Thoracic aorta (tissue), 2 donors: ENCODE measurements at regions not wholly inside any gene's neighbourhood (a gene's known extent, or its start where the extent isn't known, plus 50 kb on each side); places are given as distances from the start of the nearest gene placed in this dataset.

Experiments used
- ATAC-seq: fragments of 150-250 bp; one replicate; pipeline ENCODE4 v1.8.0; 2017; ENCODE audit warnings: low read depth; ENCODE audit not compliant: insufficient number of reproducible peaks, low FRiP score
- DNase-seq: peaks from one replicate; pipeline ENCODE4 v3.0.0-alpha.2; 2020; ENCODE audit warnings: low spot score
- H3K27ac ChIP-seq, 2 donors: fragments of 200-600 bp; sonication (generic); 1 replicate in 1 of 2; 2 replicates in 1 of 2; pipeline ENCODE4 v1.5.1; 2016; ENCODE audit warnings: mild to moderate bottlenecking in 2 of 2, moderate library complexity in 2 of 2
- H3K27me3 ChIP-seq: fragments of 200-600 bp; sonication (generic); replicated peaks from 2 replicates; pipeline ENCODE4 v1.6.0; 2016; ENCODE audit warnings: mild to moderate bottlenecking; ENCODE audit not compliant: insufficient read depth
- H3K36me3 ChIP-seq: fragments of 200-600 bp; sonication (generic); one replicate; pipeline ENCODE4 v1.5.1; 2016
- H3K4me1 ChIP-seq, 2 donors: fragments of 200-600 bp; sonication (generic); 1 replicate in 1 of 2; 2 replicates in 1 of 2; pipeline versions ENCODE4 v1.5.1 to v1.6.0; 2016; ENCODE audit warnings: low read depth in 2 of 2, mild to moderate bottlenecking in 1 of 2; ENCODE audit not compliant: control insufficient read depth in 1 of 2
- H3K4me3 ChIP-seq: fragments of 200-600 bp; sonication (generic); 2 replicates; pipeline ENCODE4 v1.5.1; 2016; ENCODE audit warnings: mild to moderate bottlenecking
- H3K9me3 ChIP-seq: fragments of 200-600 bp; sonication (generic); 2 replicates; pipeline ENCODE4 v1.5.1; 2016
- CTCF ChIP-seq: fragments of 200-600 bp; sonication (generic); IDR thresholded peaks from one replicate; pipeline ENCODE4 v1.5.1; 2019; ENCODE audit warnings: antibody characterized with exemption

- DNase-seq, result no peak
- no peaks in the 10 kb centered on the region for H3K4me1 ChIP-seq
- ATAC-seq, result no peak
- no peak overlapping the region for H3K27ac ChIP-seq
- no peak overlapping the region for H3K4me3 ChIP-seq
- H3K9me3 ChIP-seq, result no peaks in the 10 kb centered on the region
- no peak for TF ChIP-seq CTCF
- H3K27me3 ChIP-seq, result no peaks in the 10 kb centered on the region
- no peaks in the 10 kb centered on the region for H3K36me3 ChIP-seq
Observed at GRCh38 chr7:46015107-46015868, 94.2 kb upstream of the IGFBP3 start.

- Histone ChIP-seq H3K4me3 (no peak overlapping the region), H3K27ac (no peak overlapping the region), H3K4me1 (peaks cover 0 to 9% of the 10 kb centered on the region in 2 donors), H3K36me3 (no peaks in the 10 kb centered on the region), H3K9me3 (no peaks in the 10 kb centered on the region), H3K27me3 (no peaks in the 10 kb centered on the region)
- ATAC-seq (no peak), DNase-seq (no peak)
- TF ChIP-seq CTCF, result no peak
Observed at GRCh38 chr7:46011501-46011900, 90.4 kb upstream of the IGFBP3 start.

- DNase-seq (no peak), ATAC-seq (no peak)
Observed at GRCh38 chr7:46011059-46011458, 90.0 kb upstream of the IGFBP3 start.

GRCh38 chr7:46009211-46009610 is 88.1 kb upstream of the IGFBP3 start:
- peaks cover 0 to 9% of the 10 kb centered on the region in 2 donors for H3K4me1 ChIP-seq
- H3K27me3 ChIP-seq, result no peaks in the 10 kb centered on the region
- H3K27ac ChIP-seq, result no peak overlapping the region
- no peak for DNase-seq
- no peaks in the 10 kb centered on the region for H3K9me3 ChIP-seq
- TF ChIP-seq CTCF, result no peak
- H3K4me3 ChIP-seq, result no peak overlapping the region
- no peaks in the 10 kb centered on the region for H3K36me3 ChIP-seq
- ATAC-seq, result no peak

More at GRCh38 chr7:46011059-46011458, 90.0 kb upstream of the IGFBP3 start:
- Histone ChIP-seq H3K36me3 (no peaks in the 10 kb centered on the region), H3K4me1 (peaks cover 0 to 9% of the 10 kb centered on the region in 2 donors), H3K27ac (no peak overlapping the region), H3K27me3 (no peaks in the 10 kb centered on the region), H3K4me3 (no peak overlapping the region), H3K9me3 (no peaks in the 10 kb centered on the region)
- TF ChIP-seq CTCF, result no peak

- Histone ChIP-seq H3K4me1 (peaks cover 0 to 9% of the 10 kb centered on the region in 2 donors), H3K27ac (no peak overlapping the region), H3K4me3 (no peak overlapping the region), H3K36me3 (no peaks in the 10 kb centered on the region), H3K27me3 (no peaks in the 10 kb centered on the region), H3K9me3 (no peaks in the 10 kb centered on the region)
- no peak for ATAC-seq
- DNase-seq, result no peak
- no peak for TF ChIP-seq CTCF
Observed at GRCh38 chr7:46007990-46008643, 87.0 kb upstream of the IGFBP3 start.
